Thyroid gland (tissue), 4 donors: ENCODE measurements at regions not wholly inside any gene's neighbourhood (a gene's known extent, or its start where the extent isn't known, plus 50 kb on each side); places are given as distances from the start of the nearest gene placed in this dataset.

Experiments
- POLR2A ChIP-seq, 2 donors: fragments of 450-650 bp; IDR thresholded peaks; one replicate each; pipeline ENCODE4 v1.6.1; 2017; ENCODE audit warnings: antibody characterized with exemption in 2 of 2, mild to moderate bottlenecking in 2 of 2, moderate library complexity in 1 of 2
- TF ChIP-seq, protein P1 (sequence below), 6 experiments: fragments of 200-600 bp in 3 of 6; fragments of 450-650 bp in 3 of 6; sonication (generic) in 3 of 6; IDR thresholded peaks; one replicate each; pipeline ENCODE4 v1.5.1; 2016 to 2019; ENCODE audit warnings: antibody characterized with exemption in 6 of 6, mild to moderate bottlenecking in 2 of 6, inconsistent platforms in 1 of 6, moderate library complexity in 1 of 6

DNA sequence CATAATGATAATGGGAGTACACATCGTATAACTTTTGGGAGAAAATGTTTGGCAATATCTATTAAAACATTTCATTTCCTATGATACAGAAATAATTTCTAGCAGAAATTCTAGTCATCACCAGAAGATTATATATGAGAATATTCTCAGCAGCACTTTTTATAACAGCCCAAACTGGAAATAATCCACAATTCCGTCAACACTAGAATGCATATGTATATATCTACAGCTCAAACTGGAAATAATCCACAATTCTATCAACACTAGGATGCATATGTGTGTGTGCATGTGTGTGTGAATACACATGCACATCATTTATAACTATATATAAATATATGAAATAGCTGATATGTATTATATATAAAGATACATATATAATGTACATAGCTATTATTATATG, 408.0 kb upstream of the KLHL1 start:
- TF ChIP-seq, protein P1, sequence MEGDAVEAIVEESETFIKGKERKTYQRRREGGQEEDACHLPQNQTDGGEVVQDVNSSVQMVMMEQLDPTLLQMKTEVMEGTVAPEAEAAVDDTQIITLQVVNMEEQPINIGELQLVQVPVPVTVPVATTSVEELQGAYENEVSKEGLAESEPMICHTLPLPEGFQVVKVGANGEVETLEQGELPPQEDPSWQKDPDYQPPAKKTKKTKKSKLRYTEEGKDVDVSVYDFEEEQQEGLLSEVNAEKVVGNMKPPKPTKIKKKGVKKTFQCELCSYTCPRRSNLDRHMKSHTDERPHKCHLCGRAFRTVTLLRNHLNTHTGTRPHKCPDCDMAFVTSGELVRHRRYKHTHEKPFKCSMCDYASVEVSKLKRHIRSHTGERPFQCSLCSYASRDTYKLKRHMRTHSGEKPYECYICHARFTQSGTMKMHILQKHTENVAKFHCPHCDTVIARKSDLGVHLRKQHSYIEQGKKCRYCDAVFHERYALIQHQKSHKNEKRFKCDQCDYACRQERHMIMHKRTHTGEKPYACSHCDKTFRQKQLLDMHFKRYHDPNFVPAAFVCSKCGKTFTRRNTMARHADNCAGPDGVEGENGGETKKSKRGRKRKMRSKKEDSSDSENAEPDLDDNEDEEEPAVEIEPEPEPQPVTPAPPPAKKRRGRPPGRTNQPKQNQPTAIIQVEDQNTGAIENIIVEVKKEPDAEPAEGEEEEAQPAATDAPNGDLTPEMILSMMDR (IDR thresholded peaks at IDR 0.05): no peak
- TF ChIP-seq POLR2A (IDR thresholded peaks at IDR 0.05): no peak
